NB4 (cell line): ENCODE measurements at regions not wholly inside any gene's neighbourhood (a gene's known extent, or its start where the extent isn't known, plus 50 kb on each side); places are given as distances from the start of the nearest gene placed in this dataset.

Experiments used
- MYC ChIP-seq: IDR thresholded peaks from 2 replicates; pipeline ENCODE4 v1.6.1; 2011; ENCODE audit warnings: low read depth, low read length
- TF ChIP-seq, protein P1 (sequence below): IDR thresholded peaks from one replicate; pipeline ENCODE4 v1.5.1; 2012; ENCODE audit warnings: low read depth, low read length

DNA sequence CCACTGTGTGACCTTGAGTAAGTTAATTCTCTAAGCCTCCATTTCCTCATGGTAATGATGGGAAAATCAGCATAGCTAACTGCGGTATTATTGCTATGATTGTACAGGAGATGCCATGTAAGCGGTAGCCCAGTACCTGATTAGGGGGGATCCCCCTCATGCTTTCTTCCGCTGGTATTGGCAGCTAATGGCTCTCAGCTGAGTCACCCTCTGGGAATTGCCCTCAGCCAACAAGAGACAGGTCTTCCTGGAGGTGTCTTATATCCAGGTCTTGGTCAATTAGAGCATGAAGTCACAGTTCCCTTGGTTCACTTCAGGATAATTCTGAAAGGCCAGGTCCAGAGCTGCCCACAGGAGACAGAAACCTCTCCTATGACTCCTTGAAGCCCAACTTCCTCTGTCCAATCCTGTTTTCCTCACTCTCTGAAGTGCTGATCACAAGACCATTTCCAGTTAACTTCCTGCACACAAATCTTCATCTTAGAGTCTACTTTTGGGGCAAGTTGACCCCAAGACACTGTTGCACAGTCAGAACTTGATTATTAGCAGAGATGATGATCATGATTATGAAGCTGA, 724.7 kb upstream of the ZNF385D start:
- TF ChIP-seq, protein P1, sequence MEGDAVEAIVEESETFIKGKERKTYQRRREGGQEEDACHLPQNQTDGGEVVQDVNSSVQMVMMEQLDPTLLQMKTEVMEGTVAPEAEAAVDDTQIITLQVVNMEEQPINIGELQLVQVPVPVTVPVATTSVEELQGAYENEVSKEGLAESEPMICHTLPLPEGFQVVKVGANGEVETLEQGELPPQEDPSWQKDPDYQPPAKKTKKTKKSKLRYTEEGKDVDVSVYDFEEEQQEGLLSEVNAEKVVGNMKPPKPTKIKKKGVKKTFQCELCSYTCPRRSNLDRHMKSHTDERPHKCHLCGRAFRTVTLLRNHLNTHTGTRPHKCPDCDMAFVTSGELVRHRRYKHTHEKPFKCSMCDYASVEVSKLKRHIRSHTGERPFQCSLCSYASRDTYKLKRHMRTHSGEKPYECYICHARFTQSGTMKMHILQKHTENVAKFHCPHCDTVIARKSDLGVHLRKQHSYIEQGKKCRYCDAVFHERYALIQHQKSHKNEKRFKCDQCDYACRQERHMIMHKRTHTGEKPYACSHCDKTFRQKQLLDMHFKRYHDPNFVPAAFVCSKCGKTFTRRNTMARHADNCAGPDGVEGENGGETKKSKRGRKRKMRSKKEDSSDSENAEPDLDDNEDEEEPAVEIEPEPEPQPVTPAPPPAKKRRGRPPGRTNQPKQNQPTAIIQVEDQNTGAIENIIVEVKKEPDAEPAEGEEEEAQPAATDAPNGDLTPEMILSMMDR = no peak
- TF ChIP-seq MYC = no peak
